ENCODE measurements at regions not wholly inside any gene's neighbourhood (a gene's known extent, or its start where the extent isn't known, plus 50 kb on each side); places are given as distances from the start of the nearest gene placed in this dataset.

DNA sequence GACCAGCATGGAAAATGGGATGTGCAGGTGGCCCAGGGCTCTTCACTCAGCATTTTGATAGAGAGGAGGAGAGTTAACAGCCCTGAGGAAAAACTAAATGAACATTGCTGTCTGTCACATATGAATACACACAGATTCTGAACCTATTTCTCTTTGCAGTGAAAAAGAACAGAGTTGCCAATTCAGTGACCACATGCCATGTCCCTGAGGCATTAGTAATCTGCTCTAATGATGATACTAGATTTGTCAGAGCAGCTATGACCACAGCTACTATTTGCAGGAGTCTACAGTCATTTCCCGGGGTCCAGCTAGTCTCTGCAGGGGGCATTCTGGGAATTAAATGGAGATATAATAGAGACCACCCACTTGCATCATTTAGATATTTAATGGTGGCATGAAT lies 267.6 kb downstream of the TMX3 start:
- Histone ChIP-seq H3F3A (ENCODE audit: insufficient read depth, low read depth) (no peaks in the 10 kb centered on the region), H4K20me1 (ENCODE audit: insufficient read depth) (no peaks in the 10 kb centered on the region), H3K79me2 (ENCODE audit: low read depth) (no peaks in the 10 kb centered on the region), H3K9me3 (ENCODE audit: insufficient read depth, low read depth) (no peaks in the 10 kb centered on the region), H3K4me1 (replicated peaks; ENCODE audit: insufficient read depth) (no peaks in the 10 kb centered on the region), H3K36me3 (ENCODE audit: low read depth) (no peaks in the 10 kb centered on the region), H3K4me2 (no peak overlapping the region), H3K9me2 (ENCODE audit: insufficient read depth) (no peaks in the 10 kb centered on the region), H3K27me3 (ENCODE audit: insufficient read depth, low read depth) (no peaks in the 10 kb centered on the region), H2AFZ (no peak overlapping the region), H3K27ac (no peak overlapping the region), H3K4me3 (no peak overlapping the region)
- CTCF ChIA-PET = no interaction called here
- TF ChIP-seq, protein P1, sequence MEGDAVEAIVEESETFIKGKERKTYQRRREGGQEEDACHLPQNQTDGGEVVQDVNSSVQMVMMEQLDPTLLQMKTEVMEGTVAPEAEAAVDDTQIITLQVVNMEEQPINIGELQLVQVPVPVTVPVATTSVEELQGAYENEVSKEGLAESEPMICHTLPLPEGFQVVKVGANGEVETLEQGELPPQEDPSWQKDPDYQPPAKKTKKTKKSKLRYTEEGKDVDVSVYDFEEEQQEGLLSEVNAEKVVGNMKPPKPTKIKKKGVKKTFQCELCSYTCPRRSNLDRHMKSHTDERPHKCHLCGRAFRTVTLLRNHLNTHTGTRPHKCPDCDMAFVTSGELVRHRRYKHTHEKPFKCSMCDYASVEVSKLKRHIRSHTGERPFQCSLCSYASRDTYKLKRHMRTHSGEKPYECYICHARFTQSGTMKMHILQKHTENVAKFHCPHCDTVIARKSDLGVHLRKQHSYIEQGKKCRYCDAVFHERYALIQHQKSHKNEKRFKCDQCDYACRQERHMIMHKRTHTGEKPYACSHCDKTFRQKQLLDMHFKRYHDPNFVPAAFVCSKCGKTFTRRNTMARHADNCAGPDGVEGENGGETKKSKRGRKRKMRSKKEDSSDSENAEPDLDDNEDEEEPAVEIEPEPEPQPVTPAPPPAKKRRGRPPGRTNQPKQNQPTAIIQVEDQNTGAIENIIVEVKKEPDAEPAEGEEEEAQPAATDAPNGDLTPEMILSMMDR (conservative IDR thresholded peaks at IDR 0.05) = no peak
- no peak for TF ChIP-seq EZH2 (IDR thresholded peaks at IDR 0.05; ENCODE audit: low read depth)
- intact Hi-C loops (cut with micrococcal nuclease; ENCODE audit: unreplicated experiment) = no loop called here
- POLR2A ChIA-PET (ENCODE audit: unreplicated experiment) = interaction anchor here (0.5 kb wide), 1 partner anchor 1640 kb away, joined by 3 read pairs; no protein-coding TSS in a partner anchor
- no peak for DNase-seq
- BruUV-seq (replicated peaks) = no TSS peak

- TF ChIP-seq, protein P1 (conservative IDR thresholded peaks at IDR 0.05) = no peak
- no peak for TF ChIP-seq EZH2 (IDR thresholded peaks at IDR 0.05; ENCODE audit: low read depth)
- no peaks in the 10 kb centered on the region for H3K79me2 ChIP-seq (ENCODE audit: low read depth)
- no peaks in the 10 kb centered on the region for H3K36me3 ChIP-seq (ENCODE audit: low read depth)
- DNase-seq = no peak
- H3K4me3 ChIP-seq = no peak overlapping the region
- CTCF ChIA-PET = no interaction called here
- H2AFZ ChIP-seq = no peak overlapping the region
- H3K27ac ChIP-seq = no peak overlapping the region
- no peaks in the 10 kb centered on the region for H3K9me2 ChIP-seq (ENCODE audit: insufficient read depth)
- no peaks in the 10 kb centered on the region for H3K27me3 ChIP-seq (ENCODE audit: insufficient read depth, low read depth)
- POLR2A ChIA-PET (ENCODE audit: unreplicated experiment) = no interaction called here
- H3K9me3 ChIP-seq (ENCODE audit: insufficient read depth, low read depth) = no peaks in the 10 kb centered on the region
- H4K20me1 ChIP-seq (ENCODE audit: insufficient read depth) = no peaks in the 10 kb centered on the region
- BruUV-seq (replicated peaks) = no TSS peak
- no peak overlapping the region for H3K4me2 ChIP-seq
- no peaks in the 10 kb centered on the region for H3F3A ChIP-seq (ENCODE audit: insufficient read depth, low read depth)
- H3K4me1 ChIP-seq (replicated peaks; ENCODE audit: insufficient read depth) = no peaks in the 10 kb centered on the region
- intact Hi-C loops (cut with micrococcal nuclease; ENCODE audit: unreplicated experiment) = no loop called here
These were observed 269.1 kb downstream of the TMX3 start for GRCh38 chr18:68445668-68446426.

DNA sequence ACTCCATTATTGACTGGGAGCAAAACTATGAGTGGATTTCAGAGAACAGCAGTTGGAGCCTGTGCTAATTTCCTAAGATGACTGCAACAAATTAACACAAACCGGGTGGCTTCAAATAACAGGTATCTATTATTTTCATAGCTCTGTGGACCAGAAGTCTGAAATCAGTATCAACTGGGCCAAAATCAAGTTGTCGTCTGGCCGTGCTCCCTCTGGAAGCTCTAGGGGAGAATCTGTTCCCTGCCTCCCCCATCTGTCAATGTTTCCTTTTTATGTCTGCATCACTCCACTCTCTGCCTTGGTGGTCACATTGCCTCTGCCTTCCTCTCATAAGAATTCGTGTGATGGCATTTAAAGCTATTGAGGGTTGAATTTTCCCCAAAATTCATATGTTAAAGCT lies 269.8 kb downstream of the TMX3 start:
- Histone ChIP-seq H3K4me3 (no peak overlapping the region), H3K27ac (no peak overlapping the region), H3K27me3 (ENCODE audit: insufficient read depth, low read depth) (no peaks in the 10 kb centered on the region), H3K9me3 (ENCODE audit: insufficient read depth, low read depth) (no peaks in the 10 kb centered on the region), H3K4me1 (replicated peaks; ENCODE audit: insufficient read depth) (no peaks in the 10 kb centered on the region), H3F3A (ENCODE audit: insufficient read depth, low read depth) (no peaks in the 10 kb centered on the region), H3K4me2 (no peak overlapping the region), H2AFZ (no peak overlapping the region), H3K9me2 (ENCODE audit: insufficient read depth) (no peaks in the 10 kb centered on the region), H3K36me3 (ENCODE audit: low read depth) (no peaks in the 10 kb centered on the region), H3K79me2 (ENCODE audit: low read depth) (no peaks in the 10 kb centered on the region), H4K20me1 (ENCODE audit: insufficient read depth) (no peaks in the 10 kb centered on the region)
- TF ChIP-seq, protein P1 (conservative IDR thresholded peaks at IDR 0.05) = no peak
- no peak for TF ChIP-seq EZH2 (IDR thresholded peaks at IDR 0.05; ENCODE audit: low read depth)
- intact Hi-C loops (cut with micrococcal nuclease; ENCODE audit: unreplicated experiment) = no loop called here
- POLR2A ChIA-PET (ENCODE audit: unreplicated experiment) = no interaction called here
- CTCF ChIA-PET = no interaction called here
- DNase-seq = no peak
- no TSS peak for BruUV-seq (replicated peaks)
